Right renal pelvis (tissue), 4 donors: ENCODE measurements at regions not wholly inside any gene's neighbourhood (a gene's known extent, or its start where the extent isn't known, plus 50 kb on each side); places are given as distances from the start of the nearest gene placed in this dataset.

Experiments
- DNase-seq, 4 donors: peaks; one replicate each; pipeline ENCODE4 v3.0.0-alpha.2; 2013; ENCODE audit warnings: low read depth in 4 of 4, low spot score in 3 of 4, missing footprints in 1 of 4

DNA sequence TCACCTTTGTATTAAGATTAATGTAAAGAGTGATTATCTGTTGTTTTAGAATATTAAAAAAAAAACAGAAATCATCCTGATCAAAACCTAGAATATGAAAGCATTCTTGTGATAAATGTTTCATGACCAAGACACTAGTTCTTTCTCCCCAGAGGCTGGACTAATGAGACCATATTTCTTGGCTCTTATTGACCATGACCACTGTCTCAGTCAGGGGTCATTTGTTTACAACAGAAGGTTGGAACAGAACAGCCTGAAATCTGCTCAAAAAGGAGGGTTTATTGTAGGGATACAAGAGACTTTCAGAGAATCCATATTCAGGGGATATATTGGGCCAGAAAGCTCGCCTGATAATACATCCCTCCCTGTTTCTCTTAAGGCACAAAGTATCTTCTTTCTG, 87.7 kb downstream of the TMEM30B start:
- no peak for DNase-seq

GRCh38 chr14:61192989-61193388, 88.1 kb downstream of the TMEM30B start:
- DNase-seq: no peak

DNA sequence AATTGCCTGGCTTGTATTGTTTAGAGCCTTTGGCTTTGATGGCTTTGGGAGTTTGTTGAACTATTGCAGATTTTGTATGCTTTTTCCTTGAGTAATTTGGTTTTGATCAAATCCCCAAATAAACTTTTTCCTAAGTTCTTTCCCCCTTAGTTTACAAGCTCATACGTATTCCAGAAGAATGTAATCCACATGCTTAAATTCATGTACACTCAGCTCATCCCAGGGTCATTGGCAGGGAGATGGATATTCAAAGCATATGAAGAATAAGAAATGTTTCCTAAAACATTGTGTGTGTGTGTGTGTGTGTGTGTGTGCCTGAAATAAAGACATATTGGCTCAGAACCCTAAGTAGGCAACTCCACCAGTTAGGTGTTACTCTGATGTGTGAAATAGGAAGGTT, 89.4 kb downstream of the TMEM30B start:
- DNase-seq: no peak

DNA sequence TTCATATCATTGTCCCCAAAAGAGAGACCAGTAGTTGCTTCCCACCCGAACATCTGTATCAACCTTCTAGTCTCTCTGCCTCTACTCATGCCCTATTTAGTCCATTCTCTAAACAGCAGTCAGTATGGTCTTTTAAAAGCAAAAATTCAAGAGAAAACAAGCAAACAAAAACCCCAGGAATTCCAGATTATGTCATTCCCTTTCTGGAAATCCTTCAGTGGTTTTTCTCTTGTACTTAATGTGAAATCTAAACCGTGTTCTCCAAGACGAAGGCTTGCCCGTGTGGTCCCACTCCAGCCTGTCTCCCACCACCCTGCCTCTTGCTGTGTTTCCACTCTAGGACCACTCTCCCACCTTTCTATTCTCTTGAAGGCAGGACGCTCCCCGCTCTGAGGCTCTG, 90.8 kb downstream of the TMEM30B start:
- no peak for DNase-seq

DNA sequence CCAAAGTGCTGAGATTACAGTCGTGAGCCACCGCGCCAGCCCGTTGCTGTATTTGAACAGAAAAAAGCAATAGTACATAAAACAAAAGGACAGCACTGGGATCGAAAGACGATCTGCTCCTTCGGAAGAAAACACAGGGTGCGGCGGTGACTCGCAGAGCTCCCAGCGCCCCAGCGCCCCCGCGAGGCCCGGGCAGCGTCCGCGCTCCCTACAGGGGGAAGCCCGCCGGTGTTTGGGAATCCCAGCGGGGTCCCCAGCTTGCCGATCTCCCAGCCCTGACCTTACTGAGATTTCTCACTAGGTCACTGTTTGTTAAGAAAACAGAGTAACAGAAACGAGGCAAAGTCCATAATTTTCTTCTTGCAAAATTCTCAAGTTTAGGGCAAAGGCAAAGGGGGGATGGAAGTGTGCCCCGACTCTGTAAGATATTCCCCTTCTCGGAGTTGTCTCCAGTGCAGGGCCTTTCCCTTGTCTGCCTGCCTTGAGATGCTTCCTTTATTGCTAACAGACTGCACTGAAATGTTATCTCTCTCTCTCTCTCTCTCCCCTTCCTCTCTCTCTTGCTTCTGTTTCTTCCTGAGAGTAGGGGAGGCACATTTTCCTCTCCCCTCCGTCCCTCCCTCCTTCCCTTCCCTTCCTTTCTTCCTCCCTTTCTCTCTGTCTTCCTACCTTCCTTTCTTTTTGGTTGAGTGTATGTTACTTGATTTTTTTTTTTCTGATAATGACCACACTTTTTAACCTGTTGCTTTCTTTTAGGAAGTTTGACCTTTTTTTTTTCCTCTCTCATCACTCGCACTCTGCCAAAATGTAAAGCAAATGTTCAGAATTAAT, 91.9 kb downstream of the TMEM30B start:
- no peak for DNase-seq

DNA sequence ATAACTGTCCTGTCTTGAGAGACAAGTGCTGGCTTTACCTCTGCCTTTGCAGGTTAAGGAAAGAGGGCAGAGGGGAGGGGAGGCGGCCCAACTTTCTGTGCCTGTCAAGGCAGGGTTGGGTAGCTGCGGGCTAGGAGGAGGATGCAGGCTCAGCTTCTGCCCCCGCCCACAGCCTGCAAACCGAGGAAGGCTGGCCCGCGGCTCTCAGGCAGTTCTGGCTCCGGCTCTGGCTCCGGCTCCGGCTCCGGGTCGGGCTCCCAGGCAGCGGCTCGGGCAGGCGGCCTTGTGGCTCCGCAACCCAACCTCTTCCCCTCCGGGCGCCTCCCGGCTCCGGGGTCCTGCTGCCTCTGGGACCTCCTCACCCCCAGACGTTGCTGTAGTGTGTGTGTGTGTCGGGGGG, 92.9 kb downstream of the TMEM30B start:
- DNase-seq: no peak

GRCh38 chr14:61187196-61187905, 93.8 kb downstream of the TMEM30B start:
- DNase-seq: no peak

- DNase-seq: no peak
Observed at GRCh38 chr14:61186341-61187195, 94.6 kb downstream of the TMEM30B start.

- DNase-seq: no peak
Observed at GRCh38 chr14:61185534-61185933, 95.6 kb downstream of the TMEM30B start.

GRCh38 chr14:61184112-61184511, 97.0 kb downstream of the TMEM30B start:
- no peak for DNase-seq

DNA sequence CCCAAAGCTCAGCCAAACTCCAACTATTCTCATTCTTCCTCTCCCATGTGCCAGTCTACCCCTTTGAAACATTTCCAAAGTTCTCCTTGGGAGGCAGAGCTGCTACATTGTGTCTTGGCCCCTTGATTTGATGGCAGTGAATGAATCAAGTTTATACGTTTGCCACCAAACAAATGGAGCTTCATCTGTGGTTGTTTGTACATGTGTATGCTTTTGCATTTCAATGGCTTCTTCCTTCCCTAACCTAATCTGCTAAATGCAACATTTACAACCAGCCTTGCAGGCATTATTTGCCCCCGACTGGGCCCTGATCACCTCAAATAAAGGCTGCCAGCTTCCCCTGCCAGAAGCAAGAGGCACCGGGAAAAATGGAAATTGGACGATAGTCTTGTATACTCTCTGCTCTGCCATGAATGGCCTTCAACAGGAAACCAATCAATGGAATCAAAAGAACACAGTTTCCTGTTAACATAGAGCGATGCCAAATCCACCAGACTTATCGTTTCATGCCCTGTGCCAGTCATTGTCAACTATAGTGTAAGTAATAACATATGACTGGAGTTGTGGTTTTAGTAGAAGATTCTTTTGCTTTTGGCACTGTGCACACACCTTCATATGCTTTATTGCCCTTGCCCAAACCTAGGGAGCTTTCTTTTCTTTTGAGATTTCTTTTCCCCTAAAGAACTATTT, 97.8 kb downstream of the TMEM30B start:
- DNase-seq: no peak

DNA sequence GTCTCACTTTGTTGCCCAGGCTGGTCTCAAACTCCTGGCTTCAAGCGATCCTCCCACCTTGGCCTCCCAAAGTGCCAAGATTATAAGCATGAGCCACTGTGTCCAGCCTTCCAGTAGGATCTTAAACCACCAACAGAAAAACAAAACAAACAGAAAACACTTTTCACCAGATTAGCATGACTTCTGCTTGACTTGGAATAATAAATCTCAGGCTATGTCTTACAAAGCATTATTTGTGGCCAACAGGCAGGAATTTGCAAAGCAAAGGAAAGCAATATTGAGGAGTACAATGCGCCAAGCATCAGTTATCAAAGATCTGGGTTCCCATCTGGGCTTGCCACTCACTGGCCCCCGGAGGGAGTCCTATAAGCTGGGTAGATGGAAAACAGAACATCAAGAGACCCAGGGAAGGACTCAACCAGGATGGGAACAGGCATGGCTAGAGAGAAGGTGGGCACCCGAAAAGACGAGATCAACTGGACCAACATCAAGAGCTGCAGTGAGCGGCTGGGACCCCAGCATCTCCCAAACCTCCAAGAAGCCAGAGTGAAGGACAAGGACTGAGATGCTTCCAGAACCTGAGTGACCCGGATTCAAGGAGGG, 101.2 kb downstream of the TMEM30B start:
- DNase-seq: no peak

- no peak for DNase-seq
Observed at GRCh38 chr14:61179061-61179690, 102.0 kb downstream of the TMEM30B start.

DNA sequence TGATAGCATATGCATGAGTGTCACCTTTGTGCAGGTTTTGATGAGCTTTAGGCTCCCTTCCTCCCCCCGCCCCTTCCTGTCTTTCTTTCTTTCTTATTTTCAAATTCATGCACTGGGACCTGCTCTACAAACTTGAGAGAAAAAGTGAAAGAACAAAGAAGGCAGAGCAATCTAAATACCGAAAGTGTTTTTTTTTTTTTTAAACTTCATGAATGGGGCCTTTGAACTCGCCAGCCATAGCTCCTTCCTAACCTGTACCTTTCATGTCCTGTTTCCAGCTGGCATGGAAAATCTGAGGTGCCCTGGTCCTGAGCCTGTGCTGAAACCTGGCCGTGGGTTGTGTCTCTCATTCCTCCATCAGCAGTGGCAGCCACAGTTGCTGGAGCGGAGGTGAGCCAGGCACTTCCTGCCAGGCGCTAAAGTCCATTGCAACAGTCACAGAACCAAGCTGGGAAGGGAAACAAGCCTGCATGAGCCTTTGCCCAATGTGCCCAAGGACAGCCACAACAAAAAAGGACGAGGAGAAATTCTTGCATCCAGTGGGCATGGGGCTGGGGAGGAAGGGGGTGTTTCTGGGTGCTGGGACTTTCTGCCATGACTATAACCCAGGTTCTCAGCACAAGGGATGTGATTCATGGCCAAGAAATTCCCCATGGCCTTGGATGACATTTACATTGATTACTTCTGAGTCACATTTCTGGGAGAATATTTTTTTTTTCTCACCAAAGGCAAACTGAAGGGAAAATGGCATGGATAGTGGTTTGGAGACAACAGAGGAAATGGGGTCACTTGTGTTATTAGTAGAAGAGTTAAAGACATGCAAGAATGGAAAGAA, 102.7 kb downstream of the TMEM30B start:
- DNase-seq: no peak

- DNase-seq: no peak
Observed at GRCh38 chr14:61177279-61178225, 103.6 kb downstream of the TMEM30B start.

- no peak for DNase-seq
Observed at GRCh38 chr14:61176686-61177085, 104.5 kb downstream of the TMEM30B start.

- DNase-seq: no peak
Observed at GRCh38 chr14:61174987-61175386, 106.2 kb downstream of the TMEM30B start.

- no peak for DNase-seq
Observed at GRCh38 chr14:61174441-61174891, 106.7 kb downstream of the TMEM30B start.
